ENCODE measurements at regions not wholly inside any gene's neighbourhood (a gene's known extent, or its start where the extent isn't known, plus 50 kb on each side); places are given as distances from the start of the nearest gene placed in this dataset.

- Mint-ChIP-seq H3K36me3 (no peaks in the 10 kb centered on the region), H3K4me3 (no peak overlapping the region), H3K9me3 (peaks cover 0 to 11% (median 0%) of the 10 kb centered on the region in 9 donors), H3K4me1 (no peaks in the 10 kb centered on the region), H3K27me3 (no peaks in the 10 kb centered on the region), H3K27ac (no peak overlapping the region)
- ATAC-seq (no peak), DNase-seq (no peak)
- POLR2A ChIA-PET, result no interaction called here
Observed at GRCh38 chr18:66999003-66999402, 395.1 kb upstream of the CDH19 start.

DNA sequence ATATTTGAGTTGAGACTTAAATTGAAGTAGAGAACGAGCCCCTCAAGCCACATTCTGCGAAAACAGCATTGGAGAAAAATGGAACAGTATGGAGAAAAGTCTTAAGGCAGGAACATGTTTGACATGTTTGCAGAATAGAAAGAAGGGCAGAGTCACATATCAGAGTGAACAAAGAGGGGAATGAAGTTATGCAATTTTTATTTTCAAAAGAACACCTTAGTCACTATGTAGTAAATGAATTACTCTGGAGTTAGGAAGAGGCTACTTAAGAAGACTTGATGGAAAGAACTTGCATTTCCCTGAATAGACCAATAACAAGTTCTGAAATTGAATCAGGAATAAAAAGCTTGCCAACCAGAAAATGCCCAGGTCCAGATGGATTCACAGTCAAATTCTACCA is 391.4 kb upstream of the CDH19 start:
- no peak overlapping the region for H3K4me3 Mint-ChIP-seq
- H3K27ac Mint-ChIP-seq, result no peak overlapping the region
- H3K4me1 Mint-ChIP-seq, result no peaks in the 10 kb centered on the region
- POLR2A ChIA-PET, result no interaction called here
- no peak for ATAC-seq
- DNase-seq, result no peak
- H3K36me3 Mint-ChIP-seq, result no peaks in the 10 kb centered on the region
- H3K27me3 Mint-ChIP-seq, result no peaks in the 10 kb centered on the region
- H3K9me3 Mint-ChIP-seq, result peaks cover 0 to 11% (median 0%) of the 10 kb centered on the region in 9 donors

GRCh38 chr18:66994790-66995189 is 390.9 kb upstream of the CDH19 start:
- H3K4me3 Mint-ChIP-seq, result no peak overlapping the region
- H3K27ac Mint-ChIP-seq, result no peak overlapping the region
- POLR2A ChIA-PET, result no interaction called here

GRCh38 chr18:66993492-66993891 is 389.6 kb upstream of the CDH19 start:
- Mint-ChIP-seq H3K9me3 (peaks cover 0 to 11% (median 0%) of the 10 kb centered on the region in 9 donors), H3K36me3 (no peaks in the 10 kb centered on the region), H3K4me3 (no peak overlapping the region), H3K27ac (no peak overlapping the region), H3K4me1 (no peaks in the 10 kb centered on the region), H3K27me3 (no peaks in the 10 kb centered on the region)
- DNase-seq (no peak), ATAC-seq (no peak)
- POLR2A ChIA-PET, result no interaction called here

More at GRCh38 chr18:66994790-66995189, 390.9 kb upstream of the CDH19 start:
- Mint-ChIP-seq H3K4me1 (no peaks in the 10 kb centered on the region), H3K27me3 (no peaks in the 10 kb centered on the region), H3K36me3 (no peaks in the 10 kb centered on the region), H3K9me3 (peaks cover 0 to 11% (median 0%) of the 10 kb centered on the region in 9 donors)
- DNase-seq (no peak), ATAC-seq (no peak)

- Mint-ChIP-seq H3K9me3 (peaks cover 0 to 11% (median 0%) of the 10 kb centered on the region in 9 donors), H3K36me3 (no peaks in the 10 kb centered on the region), H3K4me1 (no peaks in the 10 kb centered on the region), H3K27ac (no peak overlapping the region), H3K27me3 (no peaks in the 10 kb centered on the region), H3K4me3 (no peak overlapping the region)
- POLR2A ChIA-PET, result no interaction called here
- DNase-seq, result no peak
- ATAC-seq, result no peak
Observed at GRCh38 chr18:66990909-66991308, 387.0 kb upstream of the CDH19 start.

DNA sequence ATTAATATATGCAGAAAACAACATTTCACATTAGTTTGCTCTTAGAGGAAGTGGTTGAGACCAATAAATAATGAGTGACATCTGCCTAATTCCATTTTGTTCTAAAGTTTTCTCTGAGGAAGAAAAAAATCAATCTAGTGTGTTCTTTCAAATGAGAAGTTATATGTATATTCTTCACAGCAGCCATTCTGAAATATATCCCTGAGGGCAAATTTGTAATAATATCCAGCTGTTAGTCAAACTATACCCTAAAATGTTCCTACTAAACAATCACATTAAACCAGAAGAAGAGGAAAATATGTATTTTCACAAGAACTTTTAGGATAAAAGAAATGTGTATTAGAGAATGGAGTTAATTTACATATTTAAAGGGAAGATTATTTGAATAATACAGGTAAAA is 375.1 kb upstream of the CDH19 start:
- no peak for DNase-seq
- H3K4me3 Mint-ChIP-seq, result no peak overlapping the region
- H3K4me1 Mint-ChIP-seq, result peaks cover 0 to 2% (median 0%) of the 10 kb centered on the region in 4 donors
- POLR2A ChIA-PET, result no interaction called here
- no peaks in the 10 kb centered on the region for H3K27me3 Mint-ChIP-seq
- H3K36me3 Mint-ChIP-seq, result no peaks in the 10 kb centered on the region
- no peak for ATAC-seq
- no peak overlapping the region for H3K27ac Mint-ChIP-seq
- H3K9me3 Mint-ChIP-seq, result peaks cover 0 to 13% (median 0%) of the 10 kb centered on the region in 9 donors

- H3K36me3 Mint-ChIP-seq, result no peaks in the 10 kb centered on the region
- H3K9me3 Mint-ChIP-seq, result peaks cover 0 to 13% (median 0%) of the 10 kb centered on the region in 9 donors
- no peaks in the 10 kb centered on the region for H3K27me3 Mint-ChIP-seq
- H3K4me3 Mint-ChIP-seq, result no peak overlapping the region
- DNase-seq, result no peak
- no peak overlapping the region for H3K27ac Mint-ChIP-seq
- no peak for ATAC-seq
- H3K4me1 Mint-ChIP-seq, result peaks cover 0 to 2% (median 0%) of the 10 kb centered on the region in 4 donors
- POLR2A ChIA-PET, result no interaction called here
Observed at GRCh38 chr18:66972681-66973080, 368.8 kb upstream of the CDH19 start.

- ATAC-seq (no peak), DNase-seq (no peak)
- Mint-ChIP-seq H3K27me3 (no peaks in the 10 kb centered on the region), H3K36me3 (no peaks in the 10 kb centered on the region), H3K9me3 (peaks cover 0 to 13% (median 0%) of the 10 kb centered on the region in 9 donors), H3K27ac (no peak overlapping the region), H3K4me1 (peaks cover 0 to 2% (median 0%) of the 10 kb centered on the region in 4 donors), H3K4me3 (no peak overlapping the region)
- POLR2A ChIA-PET, result no interaction called here
Observed at GRCh38 chr18:66971960-66972359, 368.1 kb upstream of the CDH19 start.

- Mint-ChIP-seq H3K4me3 (no peak overlapping the region), H3K36me3 (no peaks in the 10 kb centered on the region), H3K27ac (no peak overlapping the region), H3K27me3 (no peaks in the 10 kb centered on the region), H3K4me1 (no peaks in the 10 kb centered on the region), H3K9me3 (peaks cover 0 to 2% (median 0%) of the 10 kb centered on the region in 9 donors)
- POLR2A ChIA-PET, result no interaction called here
- ATAC-seq, result no peak
- no peak for DNase-seq
Observed at GRCh38 chr18:66966171-66966570, 362.3 kb upstream of the CDH19 start.

GRCh38 chr18:66958309-66958708 is 354.4 kb upstream of the CDH19 start:
- Mint-ChIP-seq H3K27me3 (no peaks in the 10 kb centered on the region), H3K4me1 (no peaks in the 10 kb centered on the region), H3K4me3 (no peak overlapping the region), H3K9me3 (peaks cover 0 to 4% (median 2%) of the 10 kb centered on the region in 9 donors), H3K36me3 (no peaks in the 10 kb centered on the region), H3K27ac (no peak overlapping the region)
- POLR2A ChIA-PET, result no interaction called here
- ATAC-seq, result no peak
- no peak for DNase-seq

DNA sequence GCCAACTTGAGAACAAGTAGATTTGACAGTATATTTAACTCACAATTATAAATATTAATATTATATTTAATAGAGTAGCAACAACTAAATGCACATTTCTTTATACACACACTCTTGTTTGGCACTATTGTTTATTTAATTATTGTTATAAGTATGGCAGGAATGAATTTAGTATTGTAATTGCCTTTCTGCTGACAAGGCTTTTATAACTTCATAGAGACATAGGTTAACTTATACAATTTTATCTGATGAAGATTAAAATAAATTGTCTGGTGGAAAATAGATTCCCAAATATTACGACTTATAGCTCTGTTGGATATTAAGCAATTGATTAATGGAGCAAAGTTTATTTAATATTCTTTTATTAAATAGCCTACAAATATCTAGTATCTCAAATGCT is 347.9 kb upstream of the CDH19 start:
- no peak for DNase-seq
- no peaks in the 10 kb centered on the region for H3K4me1 Mint-ChIP-seq
- no peak overlapping the region for H3K4me3 Mint-ChIP-seq
- no peaks in the 10 kb centered on the region for H3K27me3 Mint-ChIP-seq
- H3K27ac Mint-ChIP-seq, result no peak overlapping the region
- ATAC-seq, result no peak
- no peaks in the 10 kb centered on the region for H3K36me3 Mint-ChIP-seq
- POLR2A ChIA-PET, result no interaction called here
- peaks cover 0 to 16% (median 4%) of the 10 kb centered on the region in 9 donors for H3K9me3 Mint-ChIP-seq

DNA sequence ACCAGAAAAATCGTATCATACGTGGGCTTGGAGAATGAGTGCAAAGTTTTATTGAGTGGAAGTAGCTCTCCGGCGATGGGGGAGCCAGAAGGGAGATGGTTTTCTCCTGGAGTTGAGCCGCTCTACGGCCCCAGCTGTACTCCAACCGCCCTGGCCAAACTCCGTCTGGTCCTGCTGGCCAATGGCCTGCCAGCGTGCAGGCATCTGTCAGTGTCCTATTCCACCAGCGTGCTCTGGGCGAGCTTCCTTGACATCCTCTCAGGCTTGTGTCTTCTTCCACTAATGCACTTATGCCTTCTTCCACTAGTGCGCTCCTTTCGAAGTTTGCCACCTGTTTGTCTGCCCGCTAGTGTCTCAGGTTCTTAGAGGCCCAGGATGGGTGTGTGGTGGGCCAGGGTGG is 345.5 kb upstream of the CDH19 start:
- Mint-ChIP-seq H3K27me3 (no peaks in the 10 kb centered on the region), H3K4me3 (no peak overlapping the region), H3K27ac (no peak overlapping the region), H3K9me3 (peaks cover 0 to 16% (median 5%) of the 10 kb centered on the region in 9 donors), H3K36me3 (no peaks in the 10 kb centered on the region), H3K4me1 (no peaks in the 10 kb centered on the region)
- DNase-seq (no peak), ATAC-seq (no peak)
- POLR2A ChIA-PET, result no interaction called here

GRCh38 chr18:66937546-66937945 is 333.7 kb upstream of the CDH19 start:
- POLR2A ChIA-PET, result no interaction called here
- Mint-ChIP-seq H3K27me3 (no peaks in the 10 kb centered on the region), H3K27ac (no peak overlapping the region), H3K9me3 (peaks cover 0 to 15% (median 7%) of the 10 kb centered on the region in 9 donors), H3K4me3 (no peak overlapping the region), H3K36me3 (no peaks in the 10 kb centered on the region), H3K4me1 (no peaks in the 10 kb centered on the region)
- ATAC-seq (no peak), DNase-seq (no peak)

DNA sequence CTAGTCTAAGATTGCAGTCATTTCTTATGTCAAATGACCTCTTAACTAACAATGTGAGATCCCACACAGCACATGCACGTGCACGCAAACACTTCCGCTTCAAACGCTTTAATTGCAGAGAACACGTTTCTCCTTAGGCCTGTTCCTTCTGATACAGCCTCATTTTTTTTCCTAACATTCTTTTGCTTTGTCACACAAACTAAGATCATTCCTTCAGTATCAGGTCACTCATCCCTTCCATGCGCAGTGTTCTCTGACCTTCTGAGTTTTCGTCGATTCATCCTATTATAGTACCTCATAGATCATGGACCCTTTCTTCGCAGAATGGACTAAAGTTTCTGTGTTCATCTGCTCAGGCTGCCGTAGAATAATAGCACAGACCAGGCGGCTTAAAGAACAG is 327.1 kb upstream of the CDH19 start:
- POLR2A ChIA-PET, result no interaction called here
- Mint-ChIP-seq H3K4me1 (no peaks in the 10 kb centered on the region), H3K27me3 (no peaks in the 10 kb centered on the region), H3K27ac (no peak overlapping the region), H3K36me3 (no peaks in the 10 kb centered on the region), H3K9me3 (peaks cover 0 to 4% (median 0%) of the 10 kb centered on the region in 9 donors), H3K4me3 (no peak overlapping the region)
- ATAC-seq, result no peak
- no peak for DNase-seq
